Calu3 (cell line): ENCODE measurements at regions not wholly inside any gene's neighbourhood (a gene's known extent, or its start where the extent isn't known, plus 50 kb on each side); places are given as distances from the start of the nearest gene placed in this dataset.

Experiments used
- BruUV-seq: library from RNA; stranded (reverse); fragments of 400-500 nt; replicated peaks from 2 replicates; lab custom pipeline; 2021; lab: Mats Ljungman, UMichigan
- CTCF ChIA-PET: fragments of 300-600 bp; sonication (Branson Sonifier 250); formaldehyde crosslinking; loops from one replicate; lab custom pipeline; 2022; ENCODE audit warnings: antibody characterized with exemption; lab: Charles Lee
- DNase-seq: peaks from one replicate; pipeline ENCODE4 v3.0.0; 2022
- H3K27ac Mint-ChIP-seq: one replicate; pipeline ENCODE4 v1.8.0; 2022; ENCODE audit warnings: mixed read lengths; ENCODE audit not compliant: unreplicated experiment
- H3K27me3 Mint-ChIP-seq: one replicate; pipeline ENCODE4 v1.8.0; 2022; ENCODE audit warnings: mixed read lengths; ENCODE audit not compliant: unreplicated experiment
- H3K36me3 Mint-ChIP-seq: one replicate; pipeline ENCODE4 v1.8.0; 2022; ENCODE audit warnings: mild to moderate bottlenecking, moderate library complexity, mixed read lengths; ENCODE audit not compliant: insufficient read depth, unreplicated experiment
- H3K4me1 Mint-ChIP-seq: one replicate; pipeline ENCODE4 v1.8.0; 2022; ENCODE audit warnings: mild to moderate bottlenecking, low read depth, mixed read lengths; ENCODE audit not compliant: unreplicated experiment
- H3K4me3 Mint-ChIP-seq: one replicate; pipeline ENCODE4 v1.8.0; 2022; ENCODE audit warnings: mild to moderate bottlenecking, low read depth, moderate library complexity, mixed read lengths; ENCODE audit not compliant: unreplicated experiment
- H3K9me3 Mint-ChIP-seq: one replicate; pipeline ENCODE4 v1.8.0; 2022; ENCODE audit warnings: low read depth, mixed read lengths; ENCODE audit not compliant: unreplicated experiment
- intact Hi-C: fragments of 100-400 bp; cut with micrococcal nuclease; formaldehyde crosslinking; loops from one replicate; pipeline ENCODE4 v1.10.0; 2022; ENCODE audit not compliant: unreplicated experiment
- TF ChIP-seq, protein P1 (sequence below): fragments of 200-600 bp; IDR thresholded peaks from one replicate; pipeline ENCODE4 v1.8.0; 2022; ENCODE audit warnings: antibody characterized with exemption; ENCODE audit not compliant: unreplicated experiment

DNA sequence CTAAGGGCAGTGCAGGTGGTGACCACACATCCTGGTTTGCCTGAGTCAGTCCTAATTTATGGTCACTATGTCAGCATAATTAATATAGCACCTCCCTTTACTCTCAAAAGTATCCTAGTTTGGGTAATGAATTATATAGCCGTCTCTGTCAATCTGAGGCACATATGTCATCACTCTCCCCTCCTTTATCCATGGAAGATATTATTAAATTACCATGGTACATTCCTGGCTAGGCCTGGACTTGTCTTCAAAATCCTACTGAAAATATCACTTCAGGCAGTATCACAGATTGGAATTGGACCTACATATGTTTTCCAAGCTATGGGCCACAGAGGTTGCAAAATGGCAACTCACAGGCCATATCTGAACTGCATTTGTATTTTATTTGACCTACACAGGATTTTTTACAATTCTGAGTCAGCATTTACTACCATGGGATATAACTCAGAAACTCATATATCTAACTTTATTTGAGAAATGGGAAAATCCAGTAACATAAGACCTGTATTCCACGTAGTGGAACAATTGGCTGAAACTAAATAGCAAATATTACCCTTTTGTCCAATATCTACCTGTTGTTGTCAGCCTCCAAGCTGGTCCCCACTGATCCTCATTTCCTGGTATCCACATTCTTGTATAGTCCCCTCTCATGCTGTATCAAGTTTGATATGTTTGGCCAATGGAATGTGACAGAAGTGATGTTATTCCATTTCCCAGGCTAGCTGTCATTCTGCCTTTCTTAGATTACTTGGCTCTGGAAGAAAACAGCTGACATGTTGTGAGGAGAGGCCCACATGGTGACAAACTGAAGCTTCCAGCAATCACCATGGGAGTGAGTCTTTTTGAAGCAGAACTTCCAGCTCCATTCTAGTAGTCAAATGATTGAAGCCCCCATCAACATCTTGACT is 102.5 kb upstream of the MDM1 start:
- Mint-ChIP-seq H3K9me3 (peaks cover 3% of the 10 kb centered on the region), H3K27ac (no peak overlapping the region), H3K4me3 (no peak overlapping the region), H3K27me3 (peaks cover 15% of the 10 kb centered on the region), H3K4me1 (no peaks in the 10 kb centered on the region), H3K36me3 (no peaks in the 10 kb centered on the region)
- no peak for DNase-seq
- TF ChIP-seq, protein P1, sequence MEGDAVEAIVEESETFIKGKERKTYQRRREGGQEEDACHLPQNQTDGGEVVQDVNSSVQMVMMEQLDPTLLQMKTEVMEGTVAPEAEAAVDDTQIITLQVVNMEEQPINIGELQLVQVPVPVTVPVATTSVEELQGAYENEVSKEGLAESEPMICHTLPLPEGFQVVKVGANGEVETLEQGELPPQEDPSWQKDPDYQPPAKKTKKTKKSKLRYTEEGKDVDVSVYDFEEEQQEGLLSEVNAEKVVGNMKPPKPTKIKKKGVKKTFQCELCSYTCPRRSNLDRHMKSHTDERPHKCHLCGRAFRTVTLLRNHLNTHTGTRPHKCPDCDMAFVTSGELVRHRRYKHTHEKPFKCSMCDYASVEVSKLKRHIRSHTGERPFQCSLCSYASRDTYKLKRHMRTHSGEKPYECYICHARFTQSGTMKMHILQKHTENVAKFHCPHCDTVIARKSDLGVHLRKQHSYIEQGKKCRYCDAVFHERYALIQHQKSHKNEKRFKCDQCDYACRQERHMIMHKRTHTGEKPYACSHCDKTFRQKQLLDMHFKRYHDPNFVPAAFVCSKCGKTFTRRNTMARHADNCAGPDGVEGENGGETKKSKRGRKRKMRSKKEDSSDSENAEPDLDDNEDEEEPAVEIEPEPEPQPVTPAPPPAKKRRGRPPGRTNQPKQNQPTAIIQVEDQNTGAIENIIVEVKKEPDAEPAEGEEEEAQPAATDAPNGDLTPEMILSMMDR: no peak
- CTCF ChIA-PET: no interaction called here
- intact Hi-C loops: no loop called here
- no TSS peak for BruUV-seq

DNA sequence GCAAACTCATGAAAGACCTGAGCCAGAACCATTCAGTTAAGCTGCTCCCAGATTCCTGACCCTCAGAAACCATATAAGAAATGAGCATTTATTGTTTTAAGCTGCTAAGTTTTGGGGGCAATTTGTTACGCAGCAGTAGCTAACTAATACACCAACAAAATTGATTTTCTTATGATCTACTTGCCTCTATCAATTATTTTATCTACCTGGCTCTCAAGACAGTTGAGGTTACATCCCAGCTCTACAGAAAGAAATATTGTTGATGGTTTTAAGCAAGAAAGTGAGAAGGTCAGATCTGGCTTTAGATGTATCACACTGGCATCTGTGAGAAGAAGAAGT is 103.1 kb upstream of the MDM1 start:
- no TSS peak for BruUV-seq

DNA sequence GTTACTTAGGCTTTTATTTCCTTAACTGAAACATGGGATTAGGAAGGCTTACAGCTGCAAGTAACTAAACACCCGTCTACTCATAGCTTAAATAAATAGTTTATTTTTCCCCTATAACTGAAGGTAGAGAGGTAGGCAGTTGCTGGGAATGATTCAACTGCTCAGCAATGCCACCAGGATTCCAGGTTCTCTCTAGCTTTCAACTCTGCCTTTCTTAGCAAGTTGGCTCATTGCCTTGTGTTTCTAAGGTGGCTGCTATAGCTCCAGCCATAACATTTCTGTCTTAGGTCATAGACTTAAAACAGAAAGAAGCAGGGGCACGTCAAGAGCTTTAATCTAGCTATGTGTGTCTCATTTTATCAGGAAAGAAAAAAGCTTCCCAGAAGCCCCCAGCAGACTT is 103.7 kb upstream of the MDM1 start:
- CTCF ChIA-PET: interaction anchor here (0.5 kb wide), 1 partner anchor 735 kb away, joined by 4 read pairs; no protein-coding TSS in a partner anchor
- Mint-ChIP-seq H3K27ac (no peak overlapping the region), H3K4me1 (no peaks in the 10 kb centered on the region), H3K9me3 (peaks cover 3% of the 10 kb centered on the region), H3K27me3 (peaks cover 15% of the 10 kb centered on the region), H3K36me3 (no peaks in the 10 kb centered on the region), H3K4me3 (no peak overlapping the region)
- no TSS peak for BruUV-seq
- intact Hi-C loops: no loop called here
- TF ChIP-seq, protein P1: no peak
- DNase-seq: no peak

More for the DNA sequence above, 103.1 kb upstream of the MDM1 start:
- Mint-ChIP-seq H3K27ac (no peak overlapping the region), H3K4me1 (no peaks in the 10 kb centered on the region), H3K27me3 (peaks cover 15% of the 10 kb centered on the region), H3K36me3 (no peaks in the 10 kb centered on the region), H3K4me3 (no peak overlapping the region), H3K9me3 (peaks cover 3% of the 10 kb centered on the region)
- intact Hi-C loops: no loop called here
- DNase-seq: no peak
- CTCF ChIA-PET: interaction anchor here (0.5 kb wide), 1 partner anchor 735 kb away, joined by 4 read pairs; no protein-coding TSS in a partner anchor
- TF ChIP-seq, protein P1: no peak

DNA sequence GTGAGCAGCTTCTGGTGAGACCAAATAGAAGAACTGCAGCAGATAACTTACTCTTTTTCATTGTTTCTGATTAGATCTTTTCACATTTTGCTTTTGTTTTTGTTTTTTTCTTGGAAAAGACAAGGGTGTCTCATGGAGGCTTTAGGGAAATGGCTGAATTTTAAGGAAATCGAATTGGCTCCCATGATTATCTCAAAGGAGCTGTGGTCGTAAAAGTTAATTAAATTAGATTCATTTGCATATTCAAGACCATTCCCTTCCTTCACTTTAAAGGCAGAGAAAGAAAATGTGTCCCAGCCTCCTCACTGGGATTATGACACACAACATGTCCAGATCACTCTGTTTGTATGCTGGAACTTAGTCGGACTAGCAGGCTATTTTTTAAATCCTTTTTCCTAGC is 106.4 kb upstream of the MDM1 start:
- intact Hi-C loops: no loop called here
- Mint-ChIP-seq H3K36me3 (no peaks in the 10 kb centered on the region), H3K27me3 (peaks cover 5% of the 10 kb centered on the region), H3K4me1 (no peaks in the 10 kb centered on the region), H3K9me3 (peaks cover 3% of the 10 kb centered on the region), H3K4me3 (no peak overlapping the region), H3K27ac (no peak overlapping the region)
- no TSS peak for BruUV-seq
- TF ChIP-seq, protein P1: no peak
- DNase-seq: no peak
- CTCF ChIA-PET: no interaction called here
